LNCaP clone FGC (cell line): ENCODE measurements at regions not wholly inside any gene's neighbourhood (a gene's known extent, or its start where the extent isn't known, plus 50 kb on each side); places are given as distances from the start of the nearest gene placed in this dataset.

Experiments used
- DNase-seq: peaks from one replicate; pipeline ENCODE4 v3.0.0-alpha.2; 2011; ENCODE audit warnings: low read depth
- H3K4me3 ChIP-seq: 2 replicates; pipeline ENCODE4 v1.5.1; 2011; ENCODE audit warnings: mild to moderate bottlenecking, low read depth, low read length, control low read depth
- CTCF ChIP-seq: IDR thresholded peaks from 2 replicates; pipeline ENCODE4 v1.5.1; 2012; ENCODE audit warnings: mild to moderate bottlenecking; ENCODE audit not compliant: control insufficient read depth, insufficient read depth; ENCODE audit errors: extremely low read depth

- TF ChIP-seq CTCF, result no peak
- no peak for DNase-seq
- no peak overlapping the region for H3K4me3 ChIP-seq
Measured at GRCh38 chr6:17022604-17023003, 79.2 kb upstream of the STMND1 start.

DNA sequence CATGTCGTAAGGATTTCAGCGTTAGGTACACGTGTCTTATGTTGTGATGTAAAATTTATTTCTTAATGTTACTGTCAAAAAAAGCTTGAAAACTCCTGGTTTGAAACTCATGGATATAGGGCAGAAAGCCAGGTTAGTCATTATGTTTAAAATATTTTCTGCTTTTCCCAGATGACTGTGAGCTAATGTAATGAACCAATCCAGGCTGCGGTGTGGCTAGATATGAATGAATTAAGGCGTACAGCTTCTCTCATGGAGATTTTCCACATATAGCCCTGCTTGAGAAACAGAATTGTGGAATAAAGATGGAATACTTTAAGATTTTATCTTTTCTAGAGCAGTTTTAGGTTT lies 80.3 kb upstream of the STMND1 start:
- no peak for DNase-seq
- H3K4me3 ChIP-seq, result no peak overlapping the region

GRCh38 chr6:17020889-17021538 lies 80.8 kb upstream of the STMND1 start:
- no peak for TF ChIP-seq CTCF
- no peak for DNase-seq
- no peak overlapping the region for H3K4me3 ChIP-seq

More for the DNA sequence above, 80.3 kb upstream of the STMND1 start:
- TF ChIP-seq CTCF, result no peak

DNA sequence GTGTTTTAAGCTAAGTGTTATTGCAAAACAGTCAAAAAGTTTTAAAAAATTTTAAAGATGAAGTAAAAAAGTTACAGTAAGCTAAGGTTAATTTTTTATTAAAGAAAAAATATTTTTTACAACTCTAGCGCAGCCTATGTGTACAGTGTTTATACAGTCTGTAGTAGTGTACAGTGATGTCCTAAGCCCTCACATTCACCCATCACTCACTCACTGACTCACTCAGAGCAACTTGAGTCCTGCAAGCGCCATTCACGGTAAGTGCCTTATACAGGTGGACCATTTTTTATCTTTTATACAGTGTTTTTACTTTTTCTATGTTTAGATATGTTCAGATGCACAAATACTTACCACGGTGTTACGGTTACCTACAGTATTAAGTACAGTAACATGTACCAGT lies 83.4 kb upstream of the STMND1 start:
- no peak for TF ChIP-seq CTCF
- no peak overlapping the region for H3K4me3 ChIP-seq
- DNase-seq, result no peak

GRCh38 chr6:17017416-17017815 lies 84.4 kb upstream of the STMND1 start:
- DNase-seq, result no peak
- no peak for TF ChIP-seq CTCF

GRCh38 chr6:17015551-17016381 lies 86.1 kb upstream of the STMND1 start:
- TF ChIP-seq CTCF, result no peak
- no peak for DNase-seq
- no peak overlapping the region for H3K4me3 ChIP-seq

More at GRCh38 chr6:17017416-17017815, 84.4 kb upstream of the STMND1 start:
- H3K4me3 ChIP-seq, result no peak overlapping the region
